Mesendoderm (in vitro differentiated cells): ENCODE measurements at regions not wholly inside any gene's neighbourhood (a gene's known extent, or its start where the extent isn't known, plus 50 kb on each side); places are given as distances from the start of the nearest gene placed in this dataset.

Source experiments
- DNase-seq: peaks from one replicate; pipeline ENCODE4 v3.0.0; 2013
- H2AK5ac ChIP-seq: 2 replicates; pipeline ENCODE4 v1.6.1; 2013; ENCODE audit warnings: low read length, inconsistent platforms
- H2BK120ac ChIP-seq: 2 replicates; pipeline ENCODE4 v1.6.1; 2013; ENCODE audit warnings: low read depth, mild to moderate bottlenecking, low read length, moderate library complexity, mixed read lengths
- H2BK15ac ChIP-seq: replicated peaks from 2 replicates; pipeline ENCODE4 v1.6.1; 2013; ENCODE audit warnings: low read depth, mild to moderate bottlenecking, moderate library complexity
- H2BK5ac ChIP-seq: 2 replicates; pipeline ENCODE4 v1.6.1; 2013; ENCODE audit warnings: low read length, inconsistent platforms
- H3K18ac ChIP-seq: 2 replicates; pipeline ENCODE4 v1.6.1; 2013; ENCODE audit warnings: mild to moderate bottlenecking, low read length, mixed read lengths
- H3K23ac ChIP-seq: one replicate; pipeline ENCODE4 v1.6.1; 2013; ENCODE audit warnings: low read length
- H3K27ac ChIP-seq: 2 replicates; pipeline ENCODE4 v1.5.1; 2013; ENCODE audit warnings: low read depth, mild to moderate bottlenecking, inconsistent platforms, low read length, moderate library complexity
- H3K27me3 ChIP-seq: 2 replicates; pipeline ENCODE4 v1.6.1; 2013; ENCODE audit warnings: low read length, control low read depth, mild to moderate bottlenecking, inconsistent platforms; ENCODE audit not compliant: insufficient read depth, poor library complexity
- H3K36me3 ChIP-seq: 2 replicates; pipeline ENCODE4 v1.6.1; 2013; ENCODE audit warnings: low read length, inconsistent platforms; ENCODE audit not compliant: control insufficient read depth, insufficient read depth
- H3K4ac ChIP-seq: one replicate; pipeline ENCODE4 v1.6.1; 2013; ENCODE audit warnings: low read depth, mild to moderate bottlenecking, low read length, moderate library complexity
- H3K4me1 ChIP-seq: 2 replicates; pipeline ENCODE4 v1.6.1; 2013; ENCODE audit warnings: low read depth, low read length, inconsistent platforms; ENCODE audit not compliant: control insufficient read depth
- H3K4me2 ChIP-seq: 2 replicates; pipeline ENCODE4 v1.6.1; 2013; ENCODE audit warnings: low read length
- H3K4me3 ChIP-seq: 2 replicates; pipeline ENCODE4 v1.5.1; 2013; ENCODE audit warnings: mild to moderate bottlenecking, low read length
- H3K56ac ChIP-seq: one replicate; pipeline ENCODE4 v1.6.1; 2013; ENCODE audit warnings: low read length
- H3K79me1 ChIP-seq: 2 replicates; pipeline ENCODE4 v1.6.1; 2013; ENCODE audit warnings: low read length, inconsistent platforms
- H3K79me2 ChIP-seq: 2 replicates; pipeline ENCODE4 v1.6.1; 2013; ENCODE audit warnings: mild to moderate bottlenecking, low read length; ENCODE audit not compliant: control insufficient read depth, insufficient read depth
- H3K9ac ChIP-seq: 2 replicates; pipeline ENCODE4 v1.6.1; 2013; ENCODE audit warnings: low read length, inconsistent platforms
- H4K5ac ChIP-seq: one replicate; pipeline ENCODE4 v1.6.1; 2013; ENCODE audit warnings: low read length
- H4K8ac ChIP-seq: one replicate; pipeline ENCODE4 v1.6.1; 2013; ENCODE audit warnings: low read depth, mild to moderate bottlenecking, control low read depth, low read length, moderate library complexity
- WGBS: extraction: QIAGEN DNeasy Blood & Tissue Kit; methylation state at CpG from one replicate; pipeline ENCODE4 v1.1.7; 2013; ENCODE audit warnings: low lambda C conversion rate, missing lambda C conversion rate; ENCODE audit not compliant: insufficient coverage; ENCODE audit errors: extremely low coverage; 5-methylcytosine and 5-hydroxymethylcytosine counted together

DNA sequence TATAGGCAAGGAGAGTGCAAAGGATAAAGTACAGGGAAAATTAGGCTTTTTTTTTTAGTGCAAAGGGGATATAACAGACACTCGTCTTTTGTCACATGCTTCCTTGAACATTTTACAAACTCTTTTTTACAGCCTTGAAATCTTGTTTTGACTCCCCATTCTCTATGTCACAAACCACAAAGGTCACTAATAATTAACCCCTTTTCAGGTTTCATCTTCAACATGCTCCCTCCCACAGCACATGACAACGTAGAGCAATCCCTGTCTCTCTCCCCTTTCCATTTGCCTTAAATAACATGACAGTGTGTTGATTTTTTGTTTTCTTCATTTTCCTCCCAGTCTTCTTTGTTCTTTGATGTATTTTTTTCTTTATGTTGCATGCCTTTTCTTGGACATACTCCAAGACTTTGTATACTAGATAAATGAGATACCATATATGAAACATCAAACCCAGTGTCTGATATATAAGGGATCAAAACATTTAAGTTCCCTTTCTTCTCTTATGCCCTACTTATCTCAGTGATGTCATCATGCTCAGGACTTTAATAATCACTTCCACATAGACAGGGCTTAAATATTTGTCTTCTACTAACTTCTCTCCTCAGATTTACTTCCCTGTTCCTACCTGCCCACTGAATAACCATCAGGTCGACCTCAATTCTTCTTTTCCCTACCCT is 378.7 kb upstream of the HSF2 start:
- no peak overlapping the region for H2AK5ac ChIP-seq
- H2BK120ac ChIP-seq: no peak overlapping the region
- no peak overlapping the region for H3K4me3 ChIP-seq
- no peaks in the 10 kb centered on the region for H3K36me3 ChIP-seq
- H3K27ac ChIP-seq: no peak overlapping the region
- no peak overlapping the region for H3K56ac ChIP-seq
- no peak overlapping the region for H2BK15ac ChIP-seq
- no peak for DNase-seq
- H4K5ac ChIP-seq: no peak overlapping the region
- H3K27me3 ChIP-seq: no peaks in the 10 kb centered on the region
- H2BK5ac ChIP-seq: no peak overlapping the region
- H3K9ac ChIP-seq: no peak overlapping the region
- no peak overlapping the region for H3K18ac ChIP-seq
- no peaks in the 10 kb centered on the region for H3K4me1 ChIP-seq
- H4K8ac ChIP-seq: no peak overlapping the region
- no peak overlapping the region for H3K4ac ChIP-seq
- no peak overlapping the region for H3K4me2 ChIP-seq
- WGBS: no CpG with 5 or more reads among the region's 3 CpGs
- H3K79me1 ChIP-seq: no peaks in the 10 kb centered on the region
- H3K23ac ChIP-seq: no peak overlapping the region
- H3K79me2 ChIP-seq: no peaks in the 10 kb centered on the region

DNA sequence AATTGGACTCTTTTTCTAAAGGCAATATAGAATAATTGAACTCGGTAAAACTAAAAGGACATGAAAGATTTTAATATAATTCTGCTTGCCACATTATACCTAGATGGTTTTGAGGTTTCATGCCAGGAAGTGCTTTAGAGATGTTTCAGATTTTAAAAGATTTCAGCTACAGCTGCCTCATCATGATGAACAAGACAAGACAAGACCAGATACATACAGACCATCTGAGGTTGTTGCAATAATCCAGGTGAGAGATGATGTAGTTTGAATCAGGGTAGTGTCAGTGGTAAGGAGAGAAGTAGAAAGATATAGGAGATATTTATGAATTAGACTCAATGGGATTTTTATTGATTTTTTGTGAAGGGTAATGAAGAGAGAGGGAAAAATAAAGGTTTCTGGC is 374.3 kb upstream of the HSF2 start:
- Histone ChIP-seq H3K79me1 (no peaks in the 10 kb centered on the region), H3K56ac (no peak overlapping the region), H2BK5ac (no peak overlapping the region), H3K27me3 (no peaks in the 10 kb centered on the region), H3K4me1 (no peaks in the 10 kb centered on the region), H3K23ac (no peak overlapping the region), H2BK15ac (no peak overlapping the region), H4K8ac (no peak overlapping the region), H3K4me2 (no peak overlapping the region), H2BK120ac (no peak overlapping the region), H3K4ac (no peak overlapping the region), H4K5ac (no peak overlapping the region), H3K9ac (no peak overlapping the region), H2AK5ac (no peak overlapping the region), H3K27ac (no peak overlapping the region), H3K18ac (no peak overlapping the region), H3K79me2 (no peaks in the 10 kb centered on the region), H3K36me3 (no peaks in the 10 kb centered on the region), H3K4me3 (no peak overlapping the region)
- no CpG with 5 or more reads among the region's 1 CpG for WGBS
- DNase-seq: no peak

DNA sequence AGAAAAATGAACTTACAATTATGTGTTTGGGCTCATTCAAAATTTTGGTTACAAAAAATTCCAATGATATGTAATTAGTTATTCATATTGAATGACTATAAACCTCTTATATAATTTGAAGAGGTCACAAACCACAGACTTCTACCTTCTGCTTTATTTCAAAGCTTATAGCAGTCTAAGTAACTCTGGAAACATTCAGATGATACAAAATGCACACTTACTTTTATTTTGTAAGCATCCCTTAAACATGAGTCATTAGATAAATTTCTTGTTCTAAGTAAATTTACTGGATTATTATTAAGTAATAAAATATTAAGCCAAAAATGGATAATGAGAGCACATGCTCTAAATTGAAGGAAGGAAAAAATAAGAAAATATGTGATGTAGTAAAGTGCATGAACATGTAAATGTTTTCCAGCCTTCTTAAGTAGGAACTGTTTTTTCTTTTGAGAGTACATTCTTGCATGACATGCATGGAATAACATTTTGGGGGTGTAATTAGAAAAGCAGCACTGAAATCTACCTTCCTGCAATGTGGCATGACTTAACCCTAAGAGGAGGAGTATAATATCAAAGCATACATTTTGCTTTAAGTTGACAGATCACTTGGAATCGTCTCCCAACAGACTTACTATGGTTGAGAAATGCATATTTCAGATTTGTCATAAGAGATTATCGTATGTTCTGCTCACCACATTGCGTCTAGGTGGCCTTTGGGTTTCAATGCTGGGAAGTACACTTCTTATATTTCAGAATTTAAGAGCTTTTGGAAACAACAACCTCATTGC is 372.7 kb upstream of the HSF2 start:
- H3K27me3 ChIP-seq: no peaks in the 10 kb centered on the region
- no peak overlapping the region for H3K56ac ChIP-seq
- no peaks in the 10 kb centered on the region for H3K79me1 ChIP-seq
- H2AK5ac ChIP-seq: no peak overlapping the region
- no peak overlapping the region for H3K9ac ChIP-seq
- H3K4me2 ChIP-seq: no peak overlapping the region
- no CpG with 5 or more reads among the region's 3 CpGs for WGBS
- no peak overlapping the region for H2BK15ac ChIP-seq
- H4K8ac ChIP-seq: no peak overlapping the region
- no peak overlapping the region for H2BK120ac ChIP-seq
- H3K79me2 ChIP-seq: no peaks in the 10 kb centered on the region
- no peak overlapping the region for H4K5ac ChIP-seq
- H3K18ac ChIP-seq: peak overlapping the region; percentile 60
- no peak for DNase-seq
- H3K27ac ChIP-seq: no peak overlapping the region
- no peak overlapping the region for H3K4ac ChIP-seq
- H3K23ac ChIP-seq: no peak overlapping the region
- H3K4me1 ChIP-seq: no peaks in the 10 kb centered on the region
- H3K36me3 ChIP-seq: no peaks in the 10 kb centered on the region
- H3K4me3 ChIP-seq: no peak overlapping the region
- no peak overlapping the region for H2BK5ac ChIP-seq

DNA sequence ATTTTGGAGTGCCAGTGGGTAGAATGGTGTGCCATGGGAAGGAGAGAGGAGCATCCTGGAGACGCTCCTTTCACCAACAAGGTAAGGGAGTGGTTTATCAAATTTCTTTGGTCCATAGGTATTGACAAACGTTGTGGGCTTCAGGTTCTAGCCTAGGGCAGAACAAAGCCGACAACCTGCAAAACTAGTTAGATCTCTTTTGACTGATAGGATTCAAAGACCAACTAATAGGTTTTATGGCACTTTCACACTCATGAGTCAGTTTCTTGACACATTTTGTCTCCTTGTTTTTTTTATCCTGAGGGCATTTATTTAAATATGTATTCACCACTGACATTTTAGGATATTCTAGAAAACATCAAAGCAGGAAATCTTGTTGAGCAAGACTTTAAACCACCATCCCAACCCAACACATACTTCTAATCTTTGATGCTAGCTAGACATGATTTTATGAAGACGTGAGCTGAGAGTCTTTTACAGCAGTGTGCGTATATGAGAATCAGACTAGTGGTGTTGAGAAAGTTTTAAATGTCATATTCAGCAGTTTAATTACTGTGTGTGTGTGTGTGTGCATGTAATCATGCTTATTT is 370.4 kb upstream of the HSF2 start:
- H4K5ac ChIP-seq: no peak overlapping the region
- no peak overlapping the region for H3K18ac ChIP-seq
- H2BK5ac ChIP-seq: no peak overlapping the region
- no peak overlapping the region for H2BK120ac ChIP-seq
- no peak overlapping the region for H3K4me2 ChIP-seq
- H3K79me1 ChIP-seq: no peaks in the 10 kb centered on the region
- no peak overlapping the region for H2BK15ac ChIP-seq
- no peaks in the 10 kb centered on the region for H3K27me3 ChIP-seq
- H3K4ac ChIP-seq: no peak overlapping the region
- no peak overlapping the region for H2AK5ac ChIP-seq
- no peaks in the 10 kb centered on the region for H3K79me2 ChIP-seq
- no peak overlapping the region for H3K4me3 ChIP-seq
- no peak overlapping the region for H3K9ac ChIP-seq
- WGBS: no CpG with 5 or more reads among the region's 5 CpGs
- H3K36me3 ChIP-seq: no peaks in the 10 kb centered on the region
- H4K8ac ChIP-seq: no peak overlapping the region
- H3K27ac ChIP-seq: no peak overlapping the region
- no peak overlapping the region for H3K23ac ChIP-seq
- no peaks in the 10 kb centered on the region for H3K4me1 ChIP-seq
- H3K56ac ChIP-seq: no peak overlapping the region
- DNase-seq: peak; percentile 57

DNA sequence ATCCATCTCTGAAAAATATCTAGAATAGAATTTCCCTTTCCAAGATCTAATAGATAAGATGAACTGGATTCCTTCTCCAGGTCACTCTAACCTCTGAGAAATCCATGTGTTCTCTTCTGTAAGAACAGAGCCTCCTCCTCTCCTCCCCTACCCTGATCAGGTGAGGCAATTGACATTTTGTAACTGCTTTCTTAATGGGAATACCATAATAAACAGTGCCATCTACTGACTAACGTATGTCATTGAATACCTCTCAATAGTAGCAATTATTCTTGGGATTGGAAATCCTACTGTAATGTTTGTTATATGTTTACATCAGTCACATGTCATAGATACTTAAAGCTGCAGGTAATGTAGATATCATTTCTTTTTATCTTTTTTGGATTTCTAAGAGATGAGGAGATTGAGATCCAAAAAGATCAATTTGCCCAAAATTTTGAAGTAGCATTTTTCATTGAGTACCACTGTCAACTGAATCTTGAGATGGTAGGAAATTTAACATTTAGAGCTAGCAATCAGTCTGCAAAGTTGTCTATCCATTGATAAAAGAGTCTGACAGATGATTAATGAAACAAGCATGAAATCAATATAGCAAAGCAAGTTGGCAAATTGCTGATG is 365.8 kb upstream of the HSF2 start:
- no peaks in the 10 kb centered on the region for H3K4me1 ChIP-seq
- H3K9ac ChIP-seq: no peak overlapping the region
- no peak overlapping the region for H3K4me2 ChIP-seq
- H3K4ac ChIP-seq: no peak overlapping the region
- no peak overlapping the region for H3K23ac ChIP-seq
- no peak overlapping the region for H3K56ac ChIP-seq
- H3K18ac ChIP-seq: no peak overlapping the region
- H2BK5ac ChIP-seq: no peak overlapping the region
- no peak overlapping the region for H4K5ac ChIP-seq
- no peak overlapping the region for H2BK15ac ChIP-seq
- no peaks in the 10 kb centered on the region for H3K79me2 ChIP-seq
- DNase-seq: peak; percentile 93
- H2AK5ac ChIP-seq: no peak overlapping the region
- no peak overlapping the region for H2BK120ac ChIP-seq
- WGBS: no CpG with 5 or more reads among the region's 1 CpG
- H3K36me3 ChIP-seq: no peaks in the 10 kb centered on the region
- H3K27ac ChIP-seq: no peak overlapping the region
- H3K4me3 ChIP-seq: no peak overlapping the region
- H4K8ac ChIP-seq: no peak overlapping the region
- H3K27me3 ChIP-seq: no peaks in the 10 kb centered on the region
- H3K79me1 ChIP-seq: no peaks in the 10 kb centered on the region
